GM12878 (cell line): ENCODE measurements at regions not wholly inside any gene's neighbourhood (a gene's known extent, or its start where the extent isn't known, plus 50 kb on each side); places are given as distances from the start of the nearest gene placed in this dataset.

ENCODE experiments used
- ATAC-seq: fragments of 200-7000 bp; cut with Tn5 transposase; 3 replicates; pipeline ENCODE4 v1.9.1; 2020; ENCODE audit warnings: mild to moderate bottlenecking, moderate library complexity
- BruUV-seq: library from RNA; stranded (reverse); fragments of 400-500 nt; replicated peaks from 2 replicates; lab custom pipeline; 2021; lab: Mats Ljungman, UMichigan
- CTCF ChIA-PET: fragments of 300-600 bp; sonication (Branson Sonifier 250); formaldehyde crosslinking; extraction: SDS; loops from one replicate; lab custom pipeline; 2021; ENCODE audit warnings: inconsistent platforms; lab: Yijun Ruan, JAX
- POLR2A ChIA-PET: fragments of 350-600 bp; formaldehyde crosslinking; extraction: SDS; loops from one replicate; lab custom pipeline; 2021; ENCODE audit warnings: inconsistent platforms; lab: Charles Lee
- RAD21 ChIA-PET: fragments of 300-600 bp; sonication (Branson Sonifier 250); formaldehyde crosslinking; loops from one replicate; lab custom pipeline; 2023; ENCODE audit warnings: antibody characterized with exemption; ENCODE audit not compliant: unreplicated experiment; lab: Charles Lee
- SMC1A ChIA-PET: fragments of 300-600 bp; sonication (Branson Sonifier 250); formaldehyde crosslinking; loops from one replicate; lab custom pipeline; 2023; ENCODE audit not compliant: unreplicated experiment, uncharacterized antibody; lab: Charles Lee
- DNase-seq: peaks from one replicate; pipeline ENCODE4 v3.0.0-alpha.2; 2011; ENCODE audit warnings: low read depth, low spot score
- FAIRE-seq: peaks from 3 replicates; lab custom pipeline; 2011; peaks lifted over from hg19 to GRCh38; lab: Jason Lieb, UNC
- H2AFZ ChIP-seq: 2 replicates; pipeline ENCODE4 v1.6.0; 2011; ENCODE audit warnings: low read depth, low read length, control low read depth; ENCODE audit not compliant: control insufficient read depth
- H3K27ac ChIP-seq: 2 replicates; pipeline ENCODE4 v1.5.1; 2011; ENCODE audit warnings: control low read depth; ENCODE audit not compliant: control insufficient read depth, insufficient read depth
- H3K27me3 ChIP-seq, 2 experiments: replicated peaks in 1 of 2; 2 replicates each; pipeline versions ENCODE4 v1.6.0 to v1.6.1; 2011; ENCODE audit warnings: low read length in 1 of 2; ENCODE audit not compliant: control insufficient read depth in 2 of 2, insufficient read depth in 2 of 2
- H3K36me3 ChIP-seq, 2 experiments: 2 replicates each; pipeline ENCODE4 v1.5.1; 2011; ENCODE audit warnings: low read length in 1 of 2; ENCODE audit not compliant: control insufficient read depth in 2 of 2, insufficient read depth in 2 of 2
- H3K4me1 ChIP-seq: 2 replicates; pipeline ENCODE4 v1.6.1; 2011; ENCODE audit warnings: mild to moderate bottlenecking, low read length, moderate library complexity, mixed read lengths; ENCODE audit not compliant: control insufficient read depth, insufficient read depth
- H3K4me2 ChIP-seq: 2 replicates; pipeline ENCODE4 v1.6.0; 2011; ENCODE audit warnings: control low read depth; ENCODE audit not compliant: control insufficient read depth, insufficient read depth
- H3K4me3 ChIP-seq: fragments of 200-600 bp; sonication (generic); 2 replicates; pipeline ENCODE4 v1.5.1; 2016
- H3K79me2 ChIP-seq: 2 replicates; pipeline ENCODE4 v1.6.0; 2011; ENCODE audit warnings: low read length; ENCODE audit not compliant: control insufficient read depth, insufficient read depth
- H3K9ac ChIP-seq: 2 replicates; pipeline ENCODE4 v1.8.0; 2011; ENCODE audit warnings: low read length, control low read depth, mixed read lengths; ENCODE audit not compliant: control insufficient read depth, insufficient read depth
- H3K9me3 ChIP-seq: replicated peaks from 3 replicates; pipeline ENCODE4 v1.5.1; 2011; ENCODE audit warnings: mild to moderate bottlenecking, low read length; ENCODE audit not compliant: control insufficient read depth, insufficient read depth
- H4K20me1 ChIP-seq: 2 replicates; pipeline ENCODE4 v1.6.0; 2011; ENCODE audit not compliant: control insufficient read depth, insufficient read depth
- ATF3 ChIP-seq: IDR thresholded peaks from 2 replicates; pipeline ENCODE4 v1.6.1; 2011; ENCODE audit warnings: low read depth, mild to moderate bottlenecking, low read length, moderate library complexity, borderline replicate concordance; ENCODE audit errors: extremely low read depth
- CBX3 ChIP-seq: fragments of 200-600 bp; sonication (generic); IDR thresholded peaks from 2 replicates; pipeline ENCODE4 v1.6.1; 2016; ENCODE audit warnings: low read depth, borderline replicate concordance
- CUX1 ChIP-seq: IDR thresholded peaks from 2 replicates; pipeline ENCODE4 v1.6.1; 2012; ENCODE audit warnings: improper control_type of control experiment, low read depth, low read length; ENCODE audit not compliant: insufficient replicate concordance
- GABPA ChIP-seq: IDR thresholded peaks from 2 replicates; pipeline ENCODE4 v1.6.1; 2014; ENCODE audit warnings: antibody characterized with exemption, low read depth, mild to moderate bottlenecking, inconsistent platforms
- GATAD2B ChIP-seq: fragments of 450-650 bp; conservative IDR thresholded peaks from 2 replicates; pipeline ENCODE4 v1.6.1; 2017; ENCODE audit warnings: low read depth, mild to moderate bottlenecking, moderate library complexity
- NR2C1 ChIP-seq: fragments of 450-650 bp; IDR thresholded peaks from 2 replicates; pipeline ENCODE4 v1.6.1; 2017; ENCODE audit warnings: antibody characterized with exemption, mild to moderate bottlenecking, moderate library complexity
- NR2F1 ChIP-seq: fragments of 450-650 bp; conservative IDR thresholded peaks from 2 replicates; pipeline ENCODE4 v1.6.1; 2017; ENCODE audit warnings: mild to moderate bottlenecking
- RAD21 ChIP-seq: IDR thresholded peaks from 2 replicates; pipeline ENCODE4 v1.6.1; 2011; ENCODE audit warnings: mild to moderate bottlenecking, low read depth, low read length, moderate library complexity; ENCODE audit not compliant: insufficient read depth
- RCOR1 ChIP-seq: conservative IDR thresholded peaks from 2 replicates; pipeline ENCODE4 v1.6.1; 2012; ENCODE audit warnings: low read depth, low read length, improper control_type of control experiment
- RELB ChIP-seq: fragments of 450-650 bp; IDR thresholded peaks from 2 replicates; pipeline ENCODE4 v1.6.1; 2017; ENCODE audit warnings: low read depth, mild to moderate bottlenecking, moderate library complexity
- RFX5 ChIP-seq: IDR thresholded peaks from 2 replicates; pipeline ENCODE4 v1.6.1; 2011; ENCODE audit warnings: low read depth, low read length, improper control_type of control experiment
- SIX5 ChIP-seq: IDR thresholded peaks from 2 replicates; pipeline ENCODE4 v1.6.1; 2011; ENCODE audit warnings: mild to moderate bottlenecking, low read depth, low read length, moderate library complexity; ENCODE audit not compliant: severe bottlenecking
- SMC3 ChIP-seq: IDR thresholded peaks from 2 replicates; pipeline ENCODE4 v1.6.1; 2011; ENCODE audit warnings: low read length, improper control_type of control experiment, borderline replicate concordance
- SP1 ChIP-seq: IDR thresholded peaks from one replicate; pipeline ENCODE4 v1.6.1; 2011; ENCODE audit warnings: low read depth, low read length
- SUPT20H ChIP-seq: IDR thresholded peaks from 2 replicates; pipeline ENCODE4 v1.6.1; 2011; ENCODE audit warnings: low read depth, mild to moderate bottlenecking, low read length, moderate library complexity, borderline replicate concordance; ENCODE audit not compliant: control insufficient read depth
- ZBTB33 ChIP-seq: fragments of 450-650 bp; IDR thresholded peaks from 2 replicates; pipeline ENCODE4 v1.6.1; 2017; ENCODE audit warnings: mild to moderate bottlenecking
- ZNF24 ChIP-seq: fragments of 450-650 bp; IDR thresholded peaks from 2 replicates; pipeline ENCODE4 v1.6.1; 2017; ENCODE audit warnings: antibody characterized with exemption, mild to moderate bottlenecking
- ZNF274 ChIP-seq: IDR thresholded peaks from one replicate; pipeline ENCODE4 v1.8.0; 2011; ENCODE audit not compliant: insufficient read length, insufficient read depth
- WGBS: methylation state at CpG from one replicate; pipeline ENCODE4 v1.1.6; 2016; ENCODE audit warnings: low lambda C conversion rate; ENCODE audit not compliant: insufficient replicate concordance, insufficient coverage; ENCODE audit errors: missing lambda C conversion rate; 5-methylcytosine and 5-hydroxymethylcytosine counted together
- in situ Hi-C: fragments of 300-500 bp; cut with MboI; formaldehyde crosslinking; loops from 9 replicates; pipeline ENCODE4 v1.14.3; 2018; ENCODE audit warnings: mixed read lengths
- intact Hi-C: fragments of 100-400 bp; cut with micrococcal nuclease; formaldehyde crosslinking; loops from one replicate; pipeline ENCODE4 v1.14.2; 2022; ENCODE audit not compliant: unreplicated experiment

- no peak for FAIRE-seq
- DNase-seq = no peak
- no peaks in the 10 kb centered on the region for H3K36me3 ChIP-seq
- ATAC-seq = no peak
- H2AFZ ChIP-seq = no peak overlapping the region
- H3K79me2 ChIP-seq = no peaks in the 10 kb centered on the region
- H3K4me2 ChIP-seq = no peak overlapping the region
- no peaks in the 10 kb centered on the region for H4K20me1 ChIP-seq
- H3K4me1 ChIP-seq = no peaks in the 10 kb centered on the region
- no peak overlapping the region for H3K9ac ChIP-seq
- H3K9me3 ChIP-seq = no peaks in the 10 kb centered on the region
- no peak overlapping the region for H3K4me3 ChIP-seq
- no peak overlapping the region for H3K27ac ChIP-seq
- ChIA-PET SMC1A (interaction anchor here (0.5 kb wide), 1 partner anchor 191 kb away, joined by 3 read pairs; no protein-coding TSS in a partner anchor), POLR2A (no interaction called here), CTCF (no interaction called here), RAD21 (no interaction called here)
- WGBS = 30% methylated on average over 4 of the region's 4 CpGs
- no TSS peak for BruUV-seq
- intact Hi-C loops (no loop called here), in situ Hi-C loops (no loop called here)
- peaks cover 10 to 14% of the 10 kb centered on the region in 2 experiments for H3K27me3 ChIP-seq
- TF ChIP-seq CUX1 (no peak), NR2C1 (no peak), ZNF24 (no peak), CBX3 (no peak), SMC3 (no peak), RELB (no peak), SUPT20H (no peak), GABPA (no peak), SIX5 (no peak), RCOR1 (no peak), RAD21 (no peak), NR2F1 (no peak), RFX5 (no peak), GATAD2B (no peak), SP1 (no peak), ZBTB33 (no peak), ATF3 (no peak), ZNF274 (no peak)
These were observed 49.9 kb upstream of the CCDC174 start for GRCh38 chr3:14601692-14602005.
